Loucy (cell line): ENCODE measurements at regions not wholly inside any gene's neighbourhood (a gene's known extent, or its start where the extent isn't known, plus 50 kb on each side); places are given as distances from the start of the nearest gene placed in this dataset.

Source experiments
- EZH2phosphoT487 ChIP-seq: fragments of 200-600 bp; IDR thresholded peaks from 2 replicates; pipeline ENCODE4 v1.6.1; 2018; ENCODE audit warnings: antibody characterized with exemption, mild to moderate bottlenecking, moderate library complexity, borderline replicate concordance
- TF ChIP-seq, protein P1 (sequence below): fragments of 200-600 bp; sonication (generic); conservative IDR thresholded peaks from 2 replicates; pipeline ENCODE4 v1.5.1; 2014; ENCODE audit warnings: mild to moderate bottlenecking, antibody characterized with exemption, low read length

GRCh38 chr13:109859898-109860297 lies 73.5 kb upstream of the IRS2 start:
- TF ChIP-seq, protein P1, sequence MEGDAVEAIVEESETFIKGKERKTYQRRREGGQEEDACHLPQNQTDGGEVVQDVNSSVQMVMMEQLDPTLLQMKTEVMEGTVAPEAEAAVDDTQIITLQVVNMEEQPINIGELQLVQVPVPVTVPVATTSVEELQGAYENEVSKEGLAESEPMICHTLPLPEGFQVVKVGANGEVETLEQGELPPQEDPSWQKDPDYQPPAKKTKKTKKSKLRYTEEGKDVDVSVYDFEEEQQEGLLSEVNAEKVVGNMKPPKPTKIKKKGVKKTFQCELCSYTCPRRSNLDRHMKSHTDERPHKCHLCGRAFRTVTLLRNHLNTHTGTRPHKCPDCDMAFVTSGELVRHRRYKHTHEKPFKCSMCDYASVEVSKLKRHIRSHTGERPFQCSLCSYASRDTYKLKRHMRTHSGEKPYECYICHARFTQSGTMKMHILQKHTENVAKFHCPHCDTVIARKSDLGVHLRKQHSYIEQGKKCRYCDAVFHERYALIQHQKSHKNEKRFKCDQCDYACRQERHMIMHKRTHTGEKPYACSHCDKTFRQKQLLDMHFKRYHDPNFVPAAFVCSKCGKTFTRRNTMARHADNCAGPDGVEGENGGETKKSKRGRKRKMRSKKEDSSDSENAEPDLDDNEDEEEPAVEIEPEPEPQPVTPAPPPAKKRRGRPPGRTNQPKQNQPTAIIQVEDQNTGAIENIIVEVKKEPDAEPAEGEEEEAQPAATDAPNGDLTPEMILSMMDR, result no peak
- TF ChIP-seq EZH2phosphoT487, result no peak
